WTC11 (cell line): ENCODE measurements at regions not wholly inside any gene's neighbourhood (a gene's known extent, or its start where the extent isn't known, plus 50 kb on each side); places are given as distances from the start of the nearest gene placed in this dataset.
A peak's percentile ranks its signal among the peaks of the same experiment; 100 is the strongest.

Source experiments
- ATAC-seq: fragments of 200-7000 bp; cut with Tn5 transposase; 2 replicates; pipeline ENCODE4 v1.10.0; 2021; ENCODE audit warnings: mild to moderate bottlenecking, moderate library complexity
- CTCF ChIA-PET: fragments of 300-600 bp; sonication (Branson Sonifier 250); formaldehyde crosslinking; loops from one replicate; lab custom pipeline; 2021; ENCODE audit warnings: antibody characterized with exemption; lab: Charles Lee
- POLR2A ChIA-PET: fragments of 350-600 bp; sonication (Branson Sonifier 250); formaldehyde crosslinking; loops from one replicate; lab custom pipeline; 2021; ENCODE audit warnings: antibody characterized with exemption; lab: Charles Lee
- DNase-seq: peaks from one replicate; pipeline ENCODE4 v3.0.0; 2021; ENCODE audit warnings: low spot score
- H3K27ac Mint-ChIP-seq: 2 replicates; pipeline ENCODE4 v1.8.0; 2021; ENCODE audit warnings: mixed read lengths
- H3K27me3 Mint-ChIP-seq: 2 replicates; pipeline ENCODE4 v1.8.0; 2021; ENCODE audit warnings: low read depth, mild to moderate bottlenecking, moderate library complexity, mixed read lengths
- H3K36me3 Mint-ChIP-seq: 2 replicates; pipeline ENCODE4 v1.8.0; 2021; ENCODE audit warnings: mixed read lengths
- H3K4me1 Mint-ChIP-seq: 2 replicates; pipeline ENCODE4 v1.8.0; 2022; ENCODE audit warnings: mixed read lengths
- H3K4me3 Mint-ChIP-seq: 2 replicates; pipeline ENCODE4 v1.8.0; 2021; ENCODE audit warnings: mild to moderate bottlenecking, moderate library complexity, mixed read lengths
- H3K9me3 Mint-ChIP-seq: 2 replicates; pipeline ENCODE4 v1.8.0; 2021; ENCODE audit warnings: mixed read lengths
- AFF4 ChIP-seq: sonication (generic); formaldehyde crosslinking; IDR thresholded peaks from 2 replicates; pipeline ENCODE4 v1.8.1; 2023; ENCODE audit warnings: mild to moderate bottlenecking, missing genetic modification reagents, borderline replicate concordance
- E2F5 ChIP-seq: sonication (generic); formaldehyde crosslinking; IDR thresholded peaks from 2 replicates; pipeline ENCODE4 v1.8.1; 2022; ENCODE audit warnings: mild to moderate bottlenecking, moderate library complexity, missing genetic modification reagents
- ESRRA ChIP-seq: sonication (generic); formaldehyde crosslinking; IDR thresholded peaks from 2 replicates; pipeline ENCODE4 v1.8.1; 2022; ENCODE audit warnings: mild to moderate bottlenecking, missing genetic modification reagents, borderline replicate concordance
- FOXP1 ChIP-seq: sonication (generic); formaldehyde crosslinking; IDR thresholded peaks from 2 replicates; pipeline ENCODE4 v1.8.0; 2022; ENCODE audit warnings: missing genetic modification reagents, mild to moderate bottlenecking, moderate library complexity, borderline replicate concordance
- FOXP4 ChIP-seq: sonication (generic); formaldehyde crosslinking; IDR thresholded peaks from 2 replicates; pipeline ENCODE4 v1.8.0; 2022; ENCODE audit warnings: mild to moderate bottlenecking, missing genetic modification reagents
- HMGXB4 ChIP-seq: sonication (generic); formaldehyde crosslinking; IDR thresholded peaks from 2 replicates; pipeline ENCODE4 v1.8.1; 2023; ENCODE audit warnings: mild to moderate bottlenecking, moderate library complexity, missing genetic modification reagents
- JAZF1 ChIP-seq: fragments of 250-450 bp; sonication (Bioruptor Pico); IDR thresholded peaks from 2 replicates; pipeline ENCODE4 v1.9.0; 2021; ENCODE audit warnings: moderate library complexity, mild to moderate bottlenecking, inconsistent platforms
- KAT7 ChIP-seq: sonication (generic); formaldehyde crosslinking; IDR thresholded peaks from 2 replicates; pipeline ENCODE4 v1.8.1; 2023; ENCODE audit warnings: missing genetic modification reagents, mild to moderate bottlenecking, borderline replicate concordance
- NR2C2 ChIP-seq: sonication (generic); formaldehyde crosslinking; IDR thresholded peaks from 2 replicates; pipeline ENCODE4 v1.8.0; 2022; ENCODE audit warnings: mild to moderate bottlenecking, missing genetic modification reagents
- NR3C1 ChIP-seq: sonication (generic); formaldehyde crosslinking; conservative IDR thresholded peaks from 2 replicates; pipeline ENCODE4 v1.8.1; 2023; ENCODE audit warnings: low read depth, mild to moderate bottlenecking, missing genetic modification reagents
- PREB ChIP-seq: sonication (generic); formaldehyde crosslinking; IDR thresholded peaks from 2 replicates; pipeline ENCODE4 v1.8.1; 2022; ENCODE audit warnings: mild to moderate bottlenecking, missing genetic modification reagents, moderate library complexity, borderline replicate concordance
- SMAD4 ChIP-seq: sonication (generic); formaldehyde crosslinking; IDR thresholded peaks from 2 replicates; pipeline ENCODE4 v1.8.0; 2022; ENCODE audit warnings: mild to moderate bottlenecking, missing genetic modification reagents
- TEAD1 ChIP-seq: sonication (generic); formaldehyde crosslinking; IDR thresholded peaks from 2 replicates; pipeline ENCODE4 v1.8.0; 2022; ENCODE audit warnings: mild to moderate bottlenecking, missing genetic modification reagents
- ZNF219 ChIP-seq: sonication (generic); formaldehyde crosslinking; IDR thresholded peaks from 2 replicates; pipeline ENCODE4 v1.8.0; 2023; ENCODE audit warnings: missing genetic modification reagents, mild to moderate bottlenecking, borderline replicate concordance
- ZNF232 ChIP-seq: sonication (generic); formaldehyde crosslinking; IDR thresholded peaks from 2 replicates; pipeline ENCODE4 v1.8.0; 2022; ENCODE audit warnings: mild to moderate bottlenecking, missing genetic modification reagents
- ZNF317 ChIP-seq: sonication (generic); formaldehyde crosslinking; IDR thresholded peaks from 2 replicates; pipeline ENCODE4 v1.8.1; 2023; ENCODE audit warnings: low read depth, mild to moderate bottlenecking, moderate library complexity, missing genetic modification reagents, borderline replicate concordance
- ZNF416 ChIP-seq: fragments of 250-450 bp; sonication (Bioruptor Pico); IDR thresholded peaks from 2 replicates; pipeline ENCODE4 v1.9.0; 2021; ENCODE audit warnings: mild to moderate bottlenecking, inconsistent platforms
- ZSCAN18 ChIP-seq: fragments of 250-450 bp; sonication (Bioruptor Pico); IDR thresholded peaks from 2 replicates; pipeline ENCODE4 v2.1.2; 2022; ENCODE audit warnings: mild to moderate bottlenecking, moderate library complexity
- TF ChIP-seq, protein P1 (sequence below): sonication (generic); formaldehyde crosslinking; conservative IDR thresholded peaks from 2 replicates; pipeline ENCODE4 v1.8.1; 2022; ENCODE audit warnings: mild to moderate bottlenecking, missing genetic modification reagents
- TF ChIP-seq, protein P2 (sequence below): fragments of 250-450 bp; sonication (Bioruptor Pico); IDR thresholded peaks from 2 replicates; pipeline ENCODE4 v1.9.0; 2021; ENCODE audit warnings: mild to moderate bottlenecking

DNA sequence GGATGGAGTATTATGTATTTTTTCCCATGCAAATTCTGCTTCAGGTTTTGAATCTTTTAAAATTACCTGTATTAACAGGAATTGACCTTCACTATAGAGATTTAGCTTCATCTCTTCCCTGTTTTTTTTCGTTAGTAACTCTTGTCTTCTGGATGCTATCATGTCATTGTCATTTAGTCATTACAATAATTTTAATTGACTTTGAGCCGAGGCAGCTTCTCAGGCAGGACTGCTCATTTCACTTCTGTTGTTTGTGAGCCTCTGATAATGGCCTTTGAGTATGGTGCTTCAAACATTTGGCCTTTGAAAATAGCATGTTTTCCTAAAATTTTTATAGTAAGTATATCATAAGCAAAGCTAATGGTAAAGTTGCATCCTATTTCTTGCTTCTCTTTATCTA is 375.1 kb upstream of the MMS22L start (continued):
- TF ChIP-seq ZNF219 (CRISPR knock-in tag) (no peak), PREB (CRISPR knock-in tag) (no peak), JAZF1 (CRISPR knock-in tag) (no peak), ZNF317 (CRISPR knock-in tag) (no peak)

GRCh38 chr6:97663252-97663651 is 380.2 kb upstream of the MMS22L start:
- no peaks in the 10 kb centered on the region for H3K27me3 Mint-ChIP-seq
- no peak for DNase-seq
- H3K4me3 Mint-ChIP-seq = no peak overlapping the region
- no peaks in the 10 kb centered on the region for H3K36me3 Mint-ChIP-seq
- ChIA-PET CTCF (interaction anchor here (1.1 to 1.5 kb wide), 2 partner anchors 76 to 1180 kb away, joined by 3 read pairs; no protein-coding TSS in a partner anchor), POLR2A (no interaction called here)
- peak; percentile 52 for ATAC-seq
- H3K9me3 Mint-ChIP-seq = no peaks in the 10 kb centered on the region
- H3K4me1 Mint-ChIP-seq = peaks cover 18% of the 10 kb centered on the region
- H3K27ac Mint-ChIP-seq = no peak overlapping the region
- no peak for TF ChIP-seq FOXP4 (CRISPR knock-in tag)
- TF ChIP-seq ESRRA (CRISPR knock-in tag) = no peak
- TF ChIP-seq, protein P1, sequence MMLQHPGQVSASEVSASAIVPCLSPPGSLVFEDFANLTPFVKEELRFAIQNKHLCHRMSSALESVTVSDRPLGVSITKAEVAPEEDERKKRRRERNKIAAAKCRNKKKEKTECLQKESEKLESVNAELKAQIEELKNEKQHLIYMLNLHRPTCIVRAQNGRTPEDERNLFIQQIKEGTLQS = no peak
- TF ChIP-seq SMAD4 (CRISPR knock-in tag) = no peak
- TF ChIP-seq ZSCAN18 (CRISPR knock-in tag) = no peak
- no peak for TF ChIP-seq TEAD1
- no peak for TF ChIP-seq NR3C1 (CRISPR knock-in tag)
- no peak for TF ChIP-seq HMGXB4
- no peak for TF ChIP-seq ZNF317 (CRISPR knock-in tag)
- TF ChIP-seq ZNF416 (CRISPR knock-in tag) = no peak
- TF ChIP-seq FOXP1 = no peak
- TF ChIP-seq ZNF232 (CRISPR knock-in tag) = no peak

GRCh38 chr6:97665446-97665845 is 382.4 kb upstream of the MMS22L start:
- Mint-ChIP-seq H3K27ac (no peak overlapping the region), H3K4me1 (peaks cover 18% of the 10 kb centered on the region), H3K36me3 (no peaks in the 10 kb centered on the region), H3K4me3 (no peak overlapping the region), H3K27me3 (no peaks in the 10 kb centered on the region), H3K9me3 (no peaks in the 10 kb centered on the region)
- DNase-seq (peak; percentile 23), ATAC-seq (peak; percentile 82)
- TF ChIP-seq SMAD4 (CRISPR knock-in tag) (no peak), E2F5 (CRISPR knock-in tag) (no peak), AFF4 (no peak), NR2C2 (CRISPR knock-in tag) (no peak), KAT7 (CRISPR knock-in tag) (no peak), ZNF416 (CRISPR knock-in tag) (no peak)
- TF ChIP-seq, protein P2, sequence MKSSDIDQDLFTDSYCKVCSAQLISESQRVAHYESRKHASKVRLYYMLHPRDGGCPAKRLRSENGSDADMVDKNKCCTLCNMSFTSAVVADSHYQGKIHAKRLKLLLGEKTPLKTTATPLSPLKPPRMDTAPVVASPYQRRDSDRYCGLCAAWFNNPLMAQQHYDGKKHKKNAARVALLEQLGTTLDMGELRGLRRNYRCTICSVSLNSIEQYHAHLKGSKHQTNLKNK (CRISPR knock-in tag) = no peak
- CTCF ChIA-PET = interaction anchor here (1.5 kb wide), 1 partner anchor 10 kb away, joined by 3 read pairs; no protein-coding TSS in a partner anchor
- POLR2A ChIA-PET = no interaction called here
